GM18867 (cell line): ENCODE measurements at regions not wholly inside any gene's neighbourhood (a gene's known extent, or its start where the extent isn't known, plus 50 kb on each side); places are given as distances from the start of the nearest gene placed in this dataset.
"Not testable (repeated sequence)": the region's sequence is repeated elsewhere in the genome, so short reads cannot be mapped to it uniquely, and the experiment has no call there.

Experiments used
- ATAC-seq: cut with Tn5 transposase; IDR thresholded peaks from one replicate; pipeline ENCODE4 v1.9.1; 2021; ENCODE audit warnings: mild to moderate bottlenecking, moderate library complexity; ENCODE audit not compliant: unreplicated experiment

- ATAC-seq, result no peak
Measured at GRCh38 chr3:158882445-158882844, 80.6 kb downstream of the MFSD1 start.

GRCh38 chr3:158896729-158897128 lies 94.9 kb downstream of the MFSD1 start:
- ATAC-seq, result no peak

- no peak for ATAC-seq
Measured at GRCh38 chr3:158906749-158907148, 104.9 kb downstream of the MFSD1 start.

GRCh38 chr3:158908187-158908734 lies 106.4 kb downstream of the MFSD1 start:
- ATAC-seq, result no peak

- ATAC-seq, result no peak
Measured at GRCh38 chr3:158909870-158910269, 108.0 kb downstream of the MFSD1 start.

GRCh38 chr3:158911586-158911985 lies 109.7 kb downstream of the MFSD1 start:
- ATAC-seq, result no peak

GRCh38 chr3:158912188-158912587 lies 110.3 kb downstream of the MFSD1 start:
- ATAC-seq, result no peak

GRCh38 chr3:158912621-158913020 lies 110.8 kb downstream of the MFSD1 start:
- ATAC-seq, result no peak

- no peak for ATAC-seq
Measured at GRCh38 chr3:158916111-158916510, 114.3 kb downstream of the MFSD1 start.

- ATAC-seq, result peak; percentile 92
Measured at GRCh38 chr3:158918008-158918407, 116.2 kb downstream of the MFSD1 start.

- ATAC-seq, result no peak
Measured at GRCh38 chr3:158918451-158918850, 116.6 kb downstream of the MFSD1 start.

GRCh38 chr3:158920371-158920770 lies 118.5 kb downstream of the MFSD1 start:
- no peak for ATAC-seq

- no peak for ATAC-seq
Measured at GRCh38 chr3:158925021-158925420, 123.2 kb downstream of the MFSD1 start.

GRCh38 chr3:158925828-158926494 lies 124.1 kb downstream of the MFSD1 start:
- no peak for ATAC-seq

- ATAC-seq, result no peak
Measured at GRCh38 chr3:158935846-158936245, 134.0 kb downstream of the MFSD1 start.

- ATAC-seq, result no peak
Measured at GRCh38 chr3:158936530-158937113, 134.8 kb downstream of the MFSD1 start.

- no peak for ATAC-seq
Measured at GRCh38 chr3:158950178-158950901, 148.5 kb downstream of the MFSD1 start.

- no peak for ATAC-seq
Measured at GRCh38 chr3:158953131-158953530, 151.3 kb downstream of the MFSD1 start.

- no peak for ATAC-seq
Measured at GRCh38 chr3:158954420-158954819, 152.6 kb downstream of the MFSD1 start.

- ATAC-seq, result not testable (repeated sequence)
Measured at GRCh38 chr3:158957777-158958176, 155.9 kb downstream of the MFSD1 start.

- ATAC-seq, result no peak
Measured at GRCh38 chr3:158958873-158959272, 157.0 kb downstream of the MFSD1 start.

- ATAC-seq, result no peak
Measured at GRCh38 chr3:158961471-158961870, 159.6 kb downstream of the MFSD1 start.
